Lower leg skin (tissue), 4 donors: ENCODE measurements at regions not wholly inside any gene's neighbourhood (a gene's known extent, or its start where the extent isn't known, plus 50 kb on each side); places are given as distances from the start of the nearest gene placed in this dataset.

Experiments used
- DNase-seq, 2 donors: peaks; one replicate each; pipeline ENCODE4 v3.0.0-alpha.2; 2019; ENCODE audit warnings: low spot score in 2 of 2
- H3K4me3 ChIP-seq: fragments of 200-600 bp; sonication (generic); 2 replicates; pipeline ENCODE4 v1.5.1; 2017; ENCODE audit warnings: mild to moderate bottlenecking, low read depth; ENCODE audit not compliant: poor library complexity, severe bottlenecking
- POLR2A ChIP-seq, 2 donors: fragments of 450-650 bp; IDR thresholded peaks; one replicate each; pipeline ENCODE4 v1.6.1; 2016 to 2017; ENCODE audit warnings: antibody characterized with exemption in 2 of 2, mild to moderate bottlenecking in 1 of 2, moderate library complexity in 1 of 2
- WGBS, 2 donors: methylation state at CpG; one replicate each; pipeline ENCODE4 v1.1.5; 2018; 5-methylcytosine and 5-hydroxymethylcytosine counted together
- intact Hi-C: fragments of 100-400 bp; cut with DNase I; formaldehyde crosslinking; loops from one replicate; pipeline ENCODE4 v1.15.0; 2023; ENCODE audit warnings: low total_unique reads
- TF ChIP-seq, protein P1 (sequence below), 3 donors: fragments of 450-650 bp; IDR thresholded peaks; one replicate each; pipeline ENCODE4 v1.5.1; 2016; ENCODE audit warnings: antibody characterized with exemption in 3 of 3, mild to moderate bottlenecking in 3 of 3, moderate library complexity in 2 of 3

- intact Hi-C loops = no loop called here
- DNase-seq = no peak
- TF ChIP-seq, protein P1, sequence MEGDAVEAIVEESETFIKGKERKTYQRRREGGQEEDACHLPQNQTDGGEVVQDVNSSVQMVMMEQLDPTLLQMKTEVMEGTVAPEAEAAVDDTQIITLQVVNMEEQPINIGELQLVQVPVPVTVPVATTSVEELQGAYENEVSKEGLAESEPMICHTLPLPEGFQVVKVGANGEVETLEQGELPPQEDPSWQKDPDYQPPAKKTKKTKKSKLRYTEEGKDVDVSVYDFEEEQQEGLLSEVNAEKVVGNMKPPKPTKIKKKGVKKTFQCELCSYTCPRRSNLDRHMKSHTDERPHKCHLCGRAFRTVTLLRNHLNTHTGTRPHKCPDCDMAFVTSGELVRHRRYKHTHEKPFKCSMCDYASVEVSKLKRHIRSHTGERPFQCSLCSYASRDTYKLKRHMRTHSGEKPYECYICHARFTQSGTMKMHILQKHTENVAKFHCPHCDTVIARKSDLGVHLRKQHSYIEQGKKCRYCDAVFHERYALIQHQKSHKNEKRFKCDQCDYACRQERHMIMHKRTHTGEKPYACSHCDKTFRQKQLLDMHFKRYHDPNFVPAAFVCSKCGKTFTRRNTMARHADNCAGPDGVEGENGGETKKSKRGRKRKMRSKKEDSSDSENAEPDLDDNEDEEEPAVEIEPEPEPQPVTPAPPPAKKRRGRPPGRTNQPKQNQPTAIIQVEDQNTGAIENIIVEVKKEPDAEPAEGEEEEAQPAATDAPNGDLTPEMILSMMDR (IDR thresholded peaks at IDR 0.05) = no peak
- no peak for TF ChIP-seq POLR2A (IDR thresholded peaks at IDR 0.05)
- H3K4me3 ChIP-seq = no peak overlapping the region
- 30 to 46% methylated on average over 1 of the region's 1 CpG for WGBS, 2 donors
Observed at GRCh38 chr7:10205696-10206095, 768.0 kb upstream of the PHF14 start.

- no peak for DNase-seq
- H3K4me3 ChIP-seq = no peak overlapping the region
- WGBS, 2 donors = 80 to 86% methylated on average over 4 of the region's 4 CpGs
- intact Hi-C loops = no loop called here
- no peak for TF ChIP-seq POLR2A (IDR thresholded peaks at IDR 0.05)
- TF ChIP-seq, protein P1 (IDR thresholded peaks at IDR 0.05) = no peak
Observed at GRCh38 chr7:10210000-10210399, 763.7 kb upstream of the PHF14 start.

DNA sequence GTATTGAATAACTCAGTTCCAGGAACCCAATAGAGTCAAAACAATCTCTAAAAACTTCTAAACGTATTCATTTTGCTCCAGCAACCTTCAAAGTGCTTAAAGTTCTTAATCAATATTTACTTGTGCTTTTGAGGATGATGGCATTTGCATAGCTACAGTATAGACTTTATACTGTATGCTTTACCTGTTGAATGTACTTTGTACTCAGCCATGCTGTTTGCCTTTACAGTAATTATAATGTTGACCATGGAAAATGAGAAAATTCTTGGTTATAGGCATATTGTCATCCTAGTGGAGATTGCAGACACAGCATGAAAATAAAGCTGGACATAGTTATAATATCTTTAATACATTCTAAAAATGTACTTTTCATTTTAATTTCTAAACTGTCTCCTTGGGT, 762.7 kb upstream of the PHF14 start:
- no peak for TF ChIP-seq POLR2A (IDR thresholded peaks at IDR 0.05)
- TF ChIP-seq, protein P1 (IDR thresholded peaks at IDR 0.05) = no peak
- WGBS, 2 donors = 80 to 88% methylated on average over 1 of the region's 1 CpG
- H3K4me3 ChIP-seq = no peak overlapping the region
- intact Hi-C loops = no loop called here
- no peak for DNase-seq

DNA sequence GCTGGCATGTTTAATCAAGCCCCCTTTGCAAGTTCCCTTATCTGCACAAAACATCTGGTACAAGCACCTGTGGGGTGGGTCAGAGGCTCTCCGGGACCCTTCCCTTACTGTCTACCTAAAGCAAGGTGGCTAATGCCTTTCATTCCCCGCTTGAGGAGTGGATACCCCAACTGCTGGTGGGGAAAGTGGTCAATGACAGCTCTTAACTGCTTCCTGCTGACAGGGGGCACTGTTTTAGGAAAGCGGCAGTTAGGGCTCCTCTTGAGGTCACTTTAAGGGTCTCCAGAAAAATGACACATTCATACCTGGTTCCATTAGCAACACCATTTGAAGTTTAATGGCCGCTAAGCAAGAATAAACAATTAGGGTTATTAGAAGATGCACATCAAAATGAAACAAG, 761.8 kb upstream of the PHF14 start:
- WGBS, 2 donors = 90 to 94% methylated on average over 4 of the region's 4 CpGs

GRCh38 chr7:10212649-10213048, 761.0 kb upstream of the PHF14 start:
- H3K4me3 ChIP-seq = no peak overlapping the region
- TF ChIP-seq, protein P1 (IDR thresholded peaks at IDR 0.05) = no peak
- DNase-seq = no peak
- intact Hi-C loops = no loop called here
- 94 to 95% methylated on average over 3 of the region's 3 CpGs for WGBS, 2 donors

More for the DNA sequence above, 761.8 kb upstream of the PHF14 start:
- intact Hi-C loops = no loop called here
- no peak for TF ChIP-seq POLR2A (IDR thresholded peaks at IDR 0.05)
- TF ChIP-seq, protein P1 (IDR thresholded peaks at IDR 0.05) = no peak
- no peak overlapping the region for H3K4me3 ChIP-seq
- no peak for DNase-seq

- 85 to 92% methylated on average over 2 of the region's 2 CpGs for WGBS, 2 donors
Observed at GRCh38 chr7:10216462-10216861, 757.2 kb upstream of the PHF14 start.

More at GRCh38 chr7:10216462-10216861, 757.2 kb upstream of the PHF14 start:
- intact Hi-C loops = no loop called here
- TF ChIP-seq, protein P1 (IDR thresholded peaks at IDR 0.05) = no peak
- no peak for TF ChIP-seq POLR2A (IDR thresholded peaks at IDR 0.05)
- no peak overlapping the region for H3K4me3 ChIP-seq
- DNase-seq = no peak
